H9 (cell line): ENCODE measurements at regions not wholly inside any gene's neighbourhood (a gene's known extent, or its start where the extent isn't known, plus 50 kb on each side); places are given as distances from the start of the nearest gene placed in this dataset.

Experiments
- DNase-seq: peaks from one replicate; pipeline ENCODE4 v3.0.0-alpha.2; 2017
- H2AFZ ChIP-seq: one replicate; pipeline ENCODE4 v1.6.1; 2013; ENCODE audit warnings: mild to moderate bottlenecking, low read length, control low read depth, moderate library complexity
- H2AK5ac ChIP-seq: 2 replicates; pipeline ENCODE4 v1.6.1; 2013; ENCODE audit warnings: low read length, control low read depth, mixed read lengths; ENCODE audit not compliant: insufficient read length
- H2BK120ac ChIP-seq: one replicate; pipeline ENCODE4 v1.6.1; 2013; ENCODE audit warnings: low read depth, mild to moderate bottlenecking, low read length, control low read depth, inconsistent platforms; ENCODE audit not compliant: poor library complexity, severe bottlenecking
- H2BK12ac ChIP-seq: 2 replicates; pipeline ENCODE4 v1.6.1; 2013; ENCODE audit warnings: low read length, control low read depth, mixed read lengths, low read depth; ENCODE audit not compliant: insufficient read length
- H2BK15ac ChIP-seq: 2 replicates; pipeline ENCODE4 v1.6.1; 2013; ENCODE audit warnings: low read depth, low read length, control low read depth
- H2BK20ac ChIP-seq: one replicate; pipeline ENCODE4 v1.6.1; 2013; ENCODE audit warnings: low read depth, mild to moderate bottlenecking, low read length, control low read depth, inconsistent platforms; ENCODE audit not compliant: poor library complexity, severe bottlenecking
- H2BK5ac ChIP-seq: 2 replicates; pipeline ENCODE4 v1.6.1; 2013; ENCODE audit warnings: low read length, control low read depth, mixed read lengths; ENCODE audit not compliant: insufficient read length
- H3K14ac ChIP-seq: 2 replicates; pipeline ENCODE4 v1.6.1; 2013; ENCODE audit warnings: low read length, control low read depth; ENCODE audit not compliant: insufficient read depth
- H3K18ac ChIP-seq: 2 replicates; pipeline ENCODE4 v1.6.1; 2013; ENCODE audit warnings: low read depth, mild to moderate bottlenecking, mixed read lengths, low read length, control low read depth; ENCODE audit not compliant: insufficient read length
- H3K23ac ChIP-seq: 2 replicates; pipeline ENCODE4 v1.6.1; 2013; ENCODE audit warnings: low read length, control low read depth, mixed read lengths, low read depth; ENCODE audit not compliant: insufficient read length
- H3K23me2 ChIP-seq: 2 replicates; pipeline ENCODE4 v1.6.1; 2013; ENCODE audit warnings: low read depth, mild to moderate bottlenecking, mixed read lengths, low read length, control low read depth; ENCODE audit not compliant: insufficient read length, poor library complexity, severe bottlenecking
- H3K27ac ChIP-seq: 2 replicates; pipeline ENCODE4 v1.5.1; 2013; ENCODE audit warnings: low read length, control low read depth, mixed read lengths, low read depth; ENCODE audit not compliant: insufficient read length
- H3K27me3 ChIP-seq: 2 replicates; pipeline ENCODE4 v1.6.1; 2013; ENCODE audit warnings: low read length, control low read depth, inconsistent platforms; ENCODE audit not compliant: insufficient read depth
- H3K4ac ChIP-seq: 2 replicates; pipeline ENCODE4 v1.6.1; 2013; ENCODE audit warnings: low read depth, mild to moderate bottlenecking, control low read depth, inconsistent platforms, low read length, moderate library complexity
- H3K4me1 ChIP-seq: 2 replicates; pipeline ENCODE4 v1.6.1; 2013; ENCODE audit warnings: low read length, control low read depth, inconsistent platforms; ENCODE audit not compliant: insufficient read depth
- H3K4me2 ChIP-seq: 2 replicates; pipeline ENCODE4 v1.6.1; 2013; ENCODE audit warnings: low read length, control low read depth, mixed read lengths; ENCODE audit not compliant: insufficient read length, insufficient read depth
- H3K56ac ChIP-seq: 2 replicates; pipeline ENCODE4 v1.6.1; 2013; ENCODE audit warnings: low read depth, mild to moderate bottlenecking, mixed read lengths, low read length, control low read depth; ENCODE audit not compliant: insufficient read length
- H3K79me1 ChIP-seq: 2 replicates; pipeline ENCODE4 v1.6.1; 2013; ENCODE audit warnings: low read depth, mild to moderate bottlenecking, moderate library complexity, low read length, control low read depth, inconsistent platforms; ENCODE audit not compliant: insufficient read depth, poor library complexity, severe bottlenecking
- H3K79me2 ChIP-seq: 2 replicates; pipeline ENCODE4 v1.6.1; 2013; ENCODE audit warnings: low read length, control low read depth, inconsistent platforms; ENCODE audit not compliant: insufficient read depth
- H3K9ac ChIP-seq: 2 replicates; pipeline ENCODE4 v1.6.1; 2013; ENCODE audit warnings: low read length, control low read depth, mixed read lengths; ENCODE audit not compliant: insufficient read length; ENCODE audit errors: extremely low read depth
- H3K9me3 ChIP-seq: one replicate; pipeline ENCODE4 v1.6.1; 2013; ENCODE audit warnings: low read depth, low read length, inconsistent platforms; ENCODE audit not compliant: control insufficient read depth
- H3T11ph ChIP-seq: one replicate; pipeline ENCODE4 v1.6.1; 2013; ENCODE audit warnings: mild to moderate bottlenecking, low read length, control low read depth, inconsistent platforms
- H4K20me1 ChIP-seq: one replicate; pipeline ENCODE4 v1.6.1; 2013; ENCODE audit not compliant: control insufficient read depth, insufficient read length, insufficient read depth
- H4K5ac ChIP-seq: 2 replicates; pipeline ENCODE4 v1.6.1; 2013; ENCODE audit warnings: low read depth, mild to moderate bottlenecking, mixed read lengths, low read length, control low read depth; ENCODE audit not compliant: insufficient read length
- H4K8ac ChIP-seq: replicated peaks from 2 replicates; pipeline ENCODE4 v1.6.1; 2013; ENCODE audit warnings: low read length, control low read depth, mixed read lengths, low read depth; ENCODE audit not compliant: insufficient read length
- H4K91ac ChIP-seq: 2 replicates; pipeline ENCODE4 v1.6.1; 2013; ENCODE audit warnings: low read depth, mild to moderate bottlenecking, moderate library complexity, mixed read lengths, low read length, control low read depth; ENCODE audit not compliant: insufficient read length
- H3K27ac Mint-ChIP-seq, 3 experiments: 2 replicates in 2 of 3; 3 replicates in 1 of 3; pipeline ENCODE4 v1.8.0; 2020 to 2021; ENCODE audit warnings: mixed read lengths in 3 of 3, mild to moderate bottlenecking in 1 of 3, moderate library complexity in 1 of 3
- H3K27me3 Mint-ChIP-seq: 2 replicates; pipeline ENCODE4 v1.8.0; 2021; ENCODE audit warnings: low read depth, mild to moderate bottlenecking, moderate library complexity, mixed read lengths
- H3K36me3 Mint-ChIP-seq, 3 experiments: 2 replicates in 2 of 3; 3 replicates in 1 of 3; pipeline ENCODE4 v1.8.0; 2020 to 2021; ENCODE audit warnings: low read depth in 3 of 3, mixed read lengths in 3 of 3; ENCODE audit not compliant: insufficient read depth in 1 of 3
- H3K4me1 Mint-ChIP-seq, 2 experiments: 2 replicates each; pipeline ENCODE4 v1.8.0; 2020; ENCODE audit warnings: mixed read lengths in 2 of 2
- H3K4me3 Mint-ChIP-seq, 2 experiments: 2 replicates in 1 of 2; 3 replicates in 1 of 2; pipeline ENCODE4 v1.8.0; 2020 to 2021; ENCODE audit warnings: mild to moderate bottlenecking in 2 of 2, mixed read lengths in 2 of 2, moderate library complexity in 1 of 2
- H3K9me3 Mint-ChIP-seq, 2 experiments: 2 replicates in 1 of 2; 3 replicates in 1 of 2; pipeline ENCODE4 v1.8.0; 2020; ENCODE audit warnings: mild to moderate bottlenecking in 2 of 2, mixed read lengths in 2 of 2, moderate library complexity in 1 of 2
- WGBS: extraction: QIAGEN DNeasy Blood & Tissue Kit; methylation state at CpG from one replicate; pipeline ENCODE4 v1.1.7; 2013; ENCODE audit warnings: missing lambda C conversion rate, low lambda C conversion rate, mixed read lengths; ENCODE audit not compliant: insufficient read length; ENCODE audit errors: extremely low coverage; 5-methylcytosine and 5-hydroxymethylcytosine counted together
- TF ChIP-seq, protein P1 (sequence below): fragments of 200-600 bp; sonication (generic); conservative IDR thresholded peaks from 3 replicates; pipeline ENCODE4 v1.8.0; 2021; ENCODE audit warnings: antibody characterized with exemption, mild to moderate bottlenecking

- no peak overlapping the region for H3K18ac ChIP-seq
- no peak overlapping the region for H3K23ac ChIP-seq
- TF ChIP-seq, protein P1, sequence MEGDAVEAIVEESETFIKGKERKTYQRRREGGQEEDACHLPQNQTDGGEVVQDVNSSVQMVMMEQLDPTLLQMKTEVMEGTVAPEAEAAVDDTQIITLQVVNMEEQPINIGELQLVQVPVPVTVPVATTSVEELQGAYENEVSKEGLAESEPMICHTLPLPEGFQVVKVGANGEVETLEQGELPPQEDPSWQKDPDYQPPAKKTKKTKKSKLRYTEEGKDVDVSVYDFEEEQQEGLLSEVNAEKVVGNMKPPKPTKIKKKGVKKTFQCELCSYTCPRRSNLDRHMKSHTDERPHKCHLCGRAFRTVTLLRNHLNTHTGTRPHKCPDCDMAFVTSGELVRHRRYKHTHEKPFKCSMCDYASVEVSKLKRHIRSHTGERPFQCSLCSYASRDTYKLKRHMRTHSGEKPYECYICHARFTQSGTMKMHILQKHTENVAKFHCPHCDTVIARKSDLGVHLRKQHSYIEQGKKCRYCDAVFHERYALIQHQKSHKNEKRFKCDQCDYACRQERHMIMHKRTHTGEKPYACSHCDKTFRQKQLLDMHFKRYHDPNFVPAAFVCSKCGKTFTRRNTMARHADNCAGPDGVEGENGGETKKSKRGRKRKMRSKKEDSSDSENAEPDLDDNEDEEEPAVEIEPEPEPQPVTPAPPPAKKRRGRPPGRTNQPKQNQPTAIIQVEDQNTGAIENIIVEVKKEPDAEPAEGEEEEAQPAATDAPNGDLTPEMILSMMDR: no peak
- DNase-seq: no peak
- no peak overlapping the region for H2BK20ac ChIP-seq
- H4K8ac ChIP-seq: no peak overlapping the region
- H2BK5ac ChIP-seq: no peak overlapping the region
- no peak overlapping the region for H3T11ph ChIP-seq
- Mint-ChIP-seq H3K4me1 (peaks cover 0 to 2% of the 10 kb centered on the region in 2 experiments; a peak in 2 of 4 replicates), H3K36me3 (peaks cover 0 to 13% (median 2%) of the 10 kb centered on the region in 3 experiments; a peak in 4 of 7 replicates), H3K27me3 (no peaks in the 10 kb centered on the region), H3K9me3 (peaks cover 5 to 10% of the 10 kb centered on the region in 2 experiments; a peak in 4 of 5 replicates), H3K27ac (no peak overlapping the region), H3K4me3 (no peak overlapping the region)
- H2BK120ac ChIP-seq: no peak overlapping the region
- H3K79me2 ChIP-seq: no peaks in the 10 kb centered on the region
- H3K9me3 ChIP-seq: no peaks in the 10 kb centered on the region
- no peaks in the 10 kb centered on the region for H3K23me2 ChIP-seq
- no peak overlapping the region for H4K5ac ChIP-seq
- no peaks in the 10 kb centered on the region for H3K27me3 ChIP-seq
- H2AFZ ChIP-seq: no peak overlapping the region
- H3K14ac ChIP-seq: no peak overlapping the region
- no peak overlapping the region for H2BK12ac ChIP-seq
- no peak overlapping the region for H3K4ac ChIP-seq
- no CpG with 5 or more reads among the region's 5 CpGs for WGBS
- H3K4me2 ChIP-seq: no peak overlapping the region
- H3K9ac ChIP-seq: no peak overlapping the region
- H3K27ac ChIP-seq: no peak overlapping the region
- H4K20me1 ChIP-seq: no peaks in the 10 kb centered on the region
- H2AK5ac ChIP-seq: no peak overlapping the region
- no peak overlapping the region for H4K91ac ChIP-seq
- H2BK15ac ChIP-seq: no peak overlapping the region
- H3K79me1 ChIP-seq: no peaks in the 10 kb centered on the region
- no peak overlapping the region for H3K56ac ChIP-seq
- peaks cover 6% of the 10 kb centered on the region; the same call in 1 of the 2 replicates for H3K4me1 ChIP-seq
These were observed 173.9 kb upstream of the PGRMC2 start for GRCh38 chr4:128461291-128462102.
